Activated naive CD8-positive, alpha-beta T cell treated with anti-CD3 and anti-CD28 coated beads, Interleukin-2, amount 10 ng/mL, durations not matched to agents 7 days and 5 days (primary cell): ENCODE measurements at regions not wholly inside any gene's neighbourhood (a gene's known extent, or its start where the extent isn't known, plus 50 kb on each side); places are given as distances from the start of the nearest gene placed in this dataset.
"Not testable (repeated sequence)": the region's sequence is repeated elsewhere in the genome, so short reads cannot be mapped to it uniquely, and the experiment has no call there.

Experiments
- ATAC-seq: fragments of 150-1000 bp; cut with Tn5 transposase; one replicate; pipeline ENCODE4 v1.10.0; 2021; ENCODE audit warnings: low read depth, moderate library complexity
- POLR2A ChIA-PET: fragments of 350-600 bp; sonication (Branson Sonifier 250); formaldehyde crosslinking; loops from one replicate; lab custom pipeline; 2021; ENCODE audit warnings: antibody characterized with exemption; lab: Charles Lee
- DNase-seq: peaks from one replicate; pipeline ENCODE4 v3.0.0; 2021
- H3K27ac Mint-ChIP-seq: one replicate; pipeline ENCODE4 v1.8.0; 2022; ENCODE audit warnings: mild to moderate bottlenecking, mixed read lengths
- H3K27me3 Mint-ChIP-seq: one replicate; pipeline ENCODE4 v1.8.0; 2022; ENCODE audit warnings: mild to moderate bottlenecking, moderate library complexity, mixed read lengths
- H3K36me3 Mint-ChIP-seq: one replicate; pipeline ENCODE4 v1.8.0; 2021; ENCODE audit warnings: mild to moderate bottlenecking, mixed read lengths
- H3K4me1 Mint-ChIP-seq: one replicate; pipeline ENCODE4 v1.8.0; 2021; ENCODE audit warnings: mixed read lengths
- H3K4me3 Mint-ChIP-seq: one replicate; pipeline ENCODE4 v1.8.0; 2022; ENCODE audit warnings: mild to moderate bottlenecking, moderate library complexity, mixed read lengths
- H3K9me3 Mint-ChIP-seq: one replicate; pipeline ENCODE4 v1.8.0; 2021; ENCODE audit warnings: mixed read lengths

GRCh38 chr14:22375321-22375930 is 213.6 kb downstream of the DAD1 start:
- DNase-seq (no peak), ATAC-seq (no peak)
- Mint-ChIP-seq H3K9me3 (no peaks in the 10 kb centered on the region), H3K4me1 (no peaks in the 10 kb centered on the region), H3K36me3 (no peaks in the 10 kb centered on the region), H3K4me3 (no peak overlapping the region), H3K27me3 (no peaks in the 10 kb centered on the region), H3K27ac (no peak overlapping the region)
- POLR2A ChIA-PET: no interaction called here

- Mint-ChIP-seq H3K4me1 (no peaks in the 10 kb centered on the region), H3K27me3 (no peaks in the 10 kb centered on the region), H3K4me3 (no peak overlapping the region), H3K27ac (no peak overlapping the region), H3K36me3 (no peaks in the 10 kb centered on the region), H3K9me3 (no peaks in the 10 kb centered on the region)
- POLR2A ChIA-PET: no interaction called here
- ATAC-seq (no peak), DNase-seq (no peak)
Measured at GRCh38 chr14:22370084-22370847, 218.8 kb downstream of the DAD1 start.

GRCh38 chr14:22358726-22359125 is 230.3 kb downstream of the DAD1 start:
- H3K27me3 Mint-ChIP-seq: no peaks in the 10 kb centered on the region
- no peak overlapping the region for H3K4me3 Mint-ChIP-seq
- ATAC-seq: no peak
- H3K4me1 Mint-ChIP-seq: no peaks in the 10 kb centered on the region
- H3K9me3 Mint-ChIP-seq: no peaks in the 10 kb centered on the region
- no peaks in the 10 kb centered on the region for H3K36me3 Mint-ChIP-seq
- POLR2A ChIA-PET: no interaction called here
- H3K27ac Mint-ChIP-seq: no peak overlapping the region
- no peak for DNase-seq

- DNase-seq, H3K27me3 Mint-ChIP-seq, POLR2A ChIA-PET, H3K36me3 Mint-ChIP-seq, H3K27ac Mint-ChIP-seq, ATAC-seq, H3K4me1 Mint-ChIP-seq, H3K9me3 Mint-ChIP-seq, H3K4me3 Mint-ChIP-seq: not testable (repeated sequence)
Measured at GRCh38 chr14:22349281-22349680, 239.7 kb downstream of the DAD1 start.

- H3K9me3 Mint-ChIP-seq: no peaks in the 10 kb centered on the region
- H3K27ac Mint-ChIP-seq: no peak overlapping the region
- no peaks in the 10 kb centered on the region for H3K27me3 Mint-ChIP-seq
- POLR2A ChIA-PET: no interaction called here
- DNase-seq (no peak), ATAC-seq (no peak)
- no peaks in the 10 kb centered on the region for H3K36me3 Mint-ChIP-seq
- no peak overlapping the region for H3K4me3 Mint-ChIP-seq
- H3K4me1 Mint-ChIP-seq: no peaks in the 10 kb centered on the region
Measured at GRCh38 chr14:22344673-22345072, 244.4 kb downstream of the DAD1 start.

- H3K27me3 Mint-ChIP-seq, ATAC-seq, DNase-seq, POLR2A ChIA-PET, H3K36me3 Mint-ChIP-seq, H3K27ac Mint-ChIP-seq, H3K4me3 Mint-ChIP-seq, H3K9me3 Mint-ChIP-seq, H3K4me1 Mint-ChIP-seq: not testable (repeated sequence)
Measured at GRCh38 chr14:22344209-22344608, 244.8 kb downstream of the DAD1 start.

GRCh38 chr14:22341049-22341448 is 248.0 kb downstream of the DAD1 start:
- H3K9me3 Mint-ChIP-seq: no peaks in the 10 kb centered on the region
- H3K27me3 Mint-ChIP-seq: no peaks in the 10 kb centered on the region
- ATAC-seq: no peak
- no peak overlapping the region for H3K4me3 Mint-ChIP-seq
- H3K36me3 Mint-ChIP-seq: no peaks in the 10 kb centered on the region
- POLR2A ChIA-PET: no interaction called here
- no peak for DNase-seq
- no peaks in the 10 kb centered on the region for H3K4me1 Mint-ChIP-seq
- H3K27ac Mint-ChIP-seq: no peak overlapping the region

GRCh38 chr14:22338917-22339715 is 249.9 kb downstream of the DAD1 start:
- POLR2A ChIA-PET: no interaction called here
- ATAC-seq (no peak), DNase-seq (no peak)
- H3K4me3 Mint-ChIP-seq: no peak overlapping the region
- no peak overlapping the region for H3K27ac Mint-ChIP-seq
- H3K27me3 Mint-ChIP-seq: no peaks in the 10 kb centered on the region
- no peaks in the 10 kb centered on the region for H3K9me3 Mint-ChIP-seq
- H3K4me1 Mint-ChIP-seq: no peaks in the 10 kb centered on the region
- H3K36me3 Mint-ChIP-seq: no peaks in the 10 kb centered on the region

GRCh38 chr14:22338381-22338780 is 250.6 kb downstream of the DAD1 start:
- DNase-seq: no peak
- Mint-ChIP-seq H3K27ac (no peak overlapping the region), H3K9me3 (no peaks in the 10 kb centered on the region), H3K36me3 (no peaks in the 10 kb centered on the region), H3K27me3 (no peaks in the 10 kb centered on the region), H3K4me3 (no peak overlapping the region), H3K4me1 (no peaks in the 10 kb centered on the region)
- POLR2A ChIA-PET: no interaction called here
- no peak for ATAC-seq

GRCh38 chr14:22337938-22338337 is 251.1 kb downstream of the DAD1 start:
- Mint-ChIP-seq H3K27ac (no peak overlapping the region), H3K36me3 (no peaks in the 10 kb centered on the region), H3K4me1 (no peaks in the 10 kb centered on the region), H3K9me3 (no peaks in the 10 kb centered on the region), H3K4me3 (no peak overlapping the region), H3K27me3 (no peaks in the 10 kb centered on the region)
- no peak for ATAC-seq
- POLR2A ChIA-PET: no interaction called here
- DNase-seq: no peak

- no peaks in the 10 kb centered on the region for H3K27me3 Mint-ChIP-seq
- no peaks in the 10 kb centered on the region for H3K9me3 Mint-ChIP-seq
- H3K4me3 Mint-ChIP-seq: no peak overlapping the region
- H3K4me1 Mint-ChIP-seq: no peaks in the 10 kb centered on the region
- DNase-seq: no peak
- no peak for ATAC-seq
- H3K36me3 Mint-ChIP-seq: no peaks in the 10 kb centered on the region
- no peak overlapping the region for H3K27ac Mint-ChIP-seq
- POLR2A ChIA-PET: no interaction called here
Measured at GRCh38 chr14:22337521-22337920, 251.5 kb downstream of the DAD1 start.

- H3K27me3 Mint-ChIP-seq: no peaks in the 10 kb centered on the region
- no peak overlapping the region for H3K4me3 Mint-ChIP-seq
Measured at GRCh38 chr14:22336031-22336430, 253.0 kb downstream of the DAD1 start.

GRCh38 chr14:22334627-22335026 is 254.4 kb downstream of the DAD1 start:
- no peaks in the 10 kb centered on the region for H3K4me1 Mint-ChIP-seq

More at GRCh38 chr14:22336031-22336430, 253.0 kb downstream of the DAD1 start:
- no peak for DNase-seq
- Mint-ChIP-seq H3K36me3 (no peaks in the 10 kb centered on the region), H3K4me1 (no peaks in the 10 kb centered on the region), H3K27ac (no peak overlapping the region), H3K9me3 (no peaks in the 10 kb centered on the region)
- POLR2A ChIA-PET: no interaction called here
- no peak for ATAC-seq

GRCh38 chr14:22334275-22334577 is 254.8 kb downstream of the DAD1 start:
- no peaks in the 10 kb centered on the region for H3K9me3 Mint-ChIP-seq
- H3K27me3 Mint-ChIP-seq: no peaks in the 10 kb centered on the region
- POLR2A ChIA-PET: no interaction called here
- no peak for ATAC-seq
- no peaks in the 10 kb centered on the region for H3K36me3 Mint-ChIP-seq
- no peak overlapping the region for H3K4me3 Mint-ChIP-seq
- DNase-seq: no peak
- no peak overlapping the region for H3K27ac Mint-ChIP-seq
- no peaks in the 10 kb centered on the region for H3K4me1 Mint-ChIP-seq

More at GRCh38 chr14:22334627-22335026, 254.4 kb downstream of the DAD1 start:
- Mint-ChIP-seq H3K36me3 (no peaks in the 10 kb centered on the region), H3K4me3 (no peak overlapping the region), H3K27me3 (no peaks in the 10 kb centered on the region), H3K9me3 (no peaks in the 10 kb centered on the region), H3K27ac (no peak overlapping the region)
- POLR2A ChIA-PET: no interaction called here
- DNase-seq (no peak), ATAC-seq (no peak)
